ENCODE measurements at regions not wholly inside any gene's neighbourhood (a gene's known extent, or its start where the extent isn't known, plus 50 kb on each side); places are given as distances from the start of the nearest gene placed in this dataset.

DNA sequence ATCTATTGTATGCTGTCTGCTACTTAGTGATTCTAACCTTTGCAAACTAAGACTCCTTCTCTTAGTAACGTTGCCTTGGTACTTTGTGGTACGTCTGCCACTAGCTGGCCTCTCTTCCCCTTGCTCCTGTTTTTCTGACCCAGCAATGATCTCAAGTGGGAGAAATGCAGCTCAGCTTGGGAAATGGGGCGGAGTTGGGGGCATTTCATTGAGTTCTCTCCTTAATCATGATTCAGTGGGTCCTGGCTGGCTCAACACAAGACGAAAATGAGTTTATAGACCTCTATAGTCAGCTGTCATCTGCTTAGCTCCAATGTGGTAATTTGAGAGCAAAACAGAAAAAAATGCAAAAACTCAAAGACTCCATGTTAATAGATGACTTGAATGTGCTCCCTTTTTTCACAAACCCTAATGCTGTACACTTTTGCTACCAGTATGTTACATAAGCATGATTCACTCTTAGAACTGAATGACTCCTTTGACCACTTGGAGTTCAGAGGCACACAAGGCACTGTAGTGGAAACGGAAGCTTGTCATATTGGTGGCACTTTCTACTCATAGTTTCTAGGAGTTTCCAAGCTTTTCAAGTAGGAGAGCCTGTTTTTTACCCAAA, 55.3 kb upstream of the SOX4 start:
- Mint-ChIP-seq H3K27me3 (ENCODE audit: low read depth) (no peaks in the 10 kb centered on the region), H3K9me3 (peaks cover 9% of the 10 kb centered on the region)

DNA sequence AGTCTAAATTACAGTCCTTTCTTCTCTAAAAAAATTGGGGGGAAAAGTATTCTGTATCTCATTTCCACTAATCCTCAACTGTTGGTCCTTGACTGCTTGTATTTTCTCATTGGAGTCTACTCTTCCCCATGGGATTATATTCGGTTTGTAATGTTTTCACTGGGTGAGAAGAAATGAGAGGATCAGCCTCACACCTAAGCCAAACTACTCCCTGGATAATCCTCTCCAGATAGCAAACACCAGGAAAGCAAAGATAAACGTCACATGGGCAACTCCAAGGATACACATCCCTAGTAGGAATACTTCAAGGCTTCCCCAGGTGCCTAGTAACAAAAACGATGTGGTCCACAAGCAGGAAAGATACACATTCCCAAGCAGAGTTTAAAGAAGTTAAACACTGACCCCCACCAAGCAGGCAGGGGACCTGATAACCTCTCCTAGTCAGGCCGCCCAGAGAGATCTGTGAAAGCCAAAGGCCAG, 53.9 kb upstream of the SOX4 start:
- DNase-seq (ENCODE audit: low spot score in 2 of 2, unreplicated experiment in 2 of 2) = no peak
- H3K4me1 Mint-ChIP-seq = peaks cover 16% of the 10 kb centered on the region
- TF ChIP-seq, protein P1, sequence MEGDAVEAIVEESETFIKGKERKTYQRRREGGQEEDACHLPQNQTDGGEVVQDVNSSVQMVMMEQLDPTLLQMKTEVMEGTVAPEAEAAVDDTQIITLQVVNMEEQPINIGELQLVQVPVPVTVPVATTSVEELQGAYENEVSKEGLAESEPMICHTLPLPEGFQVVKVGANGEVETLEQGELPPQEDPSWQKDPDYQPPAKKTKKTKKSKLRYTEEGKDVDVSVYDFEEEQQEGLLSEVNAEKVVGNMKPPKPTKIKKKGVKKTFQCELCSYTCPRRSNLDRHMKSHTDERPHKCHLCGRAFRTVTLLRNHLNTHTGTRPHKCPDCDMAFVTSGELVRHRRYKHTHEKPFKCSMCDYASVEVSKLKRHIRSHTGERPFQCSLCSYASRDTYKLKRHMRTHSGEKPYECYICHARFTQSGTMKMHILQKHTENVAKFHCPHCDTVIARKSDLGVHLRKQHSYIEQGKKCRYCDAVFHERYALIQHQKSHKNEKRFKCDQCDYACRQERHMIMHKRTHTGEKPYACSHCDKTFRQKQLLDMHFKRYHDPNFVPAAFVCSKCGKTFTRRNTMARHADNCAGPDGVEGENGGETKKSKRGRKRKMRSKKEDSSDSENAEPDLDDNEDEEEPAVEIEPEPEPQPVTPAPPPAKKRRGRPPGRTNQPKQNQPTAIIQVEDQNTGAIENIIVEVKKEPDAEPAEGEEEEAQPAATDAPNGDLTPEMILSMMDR (IDR thresholded peaks at IDR 0.05; ENCODE audit: unreplicated experiment) = no peak
- H3K9me3 Mint-ChIP-seq = peaks cover 13% of the 10 kb centered on the region
- peaks cover 3% of the 10 kb centered on the region for H3K36me3 Mint-ChIP-seq
- H3K27me3 Mint-ChIP-seq (ENCODE audit: low read depth) = no peaks in the 10 kb centered on the region
- H3K4me3 Mint-ChIP-seq = no peak overlapping the region
- no peak overlapping the region for H3K27ac Mint-ChIP-seq

More for the DNA sequence above, 55.3 kb upstream of the SOX4 start:
- Mint-ChIP-seq H3K27ac (no peak overlapping the region), H3K36me3 (no peaks in the 10 kb centered on the region), H3K4me1 (peaks cover 24% of the 10 kb centered on the region), H3K4me3 (no peak overlapping the region)
- no peak for DNase-seq (ENCODE audit: low spot score in 2 of 2, unreplicated experiment in 2 of 2)
- TF ChIP-seq, protein P1 (IDR thresholded peaks at IDR 0.05; ENCODE audit: unreplicated experiment) = no peak

Data from mesothelial cell of epicardium (in vitro differentiated cells).